ENCODE measurements at regions not wholly inside any gene's neighbourhood (a gene's known extent, or its start where the extent isn't known, plus 50 kb on each side); places are given as distances from the start of the nearest gene placed in this dataset.
A peak's percentile ranks its signal among the peaks of the same experiment; 100 is the strongest.

DNA sequence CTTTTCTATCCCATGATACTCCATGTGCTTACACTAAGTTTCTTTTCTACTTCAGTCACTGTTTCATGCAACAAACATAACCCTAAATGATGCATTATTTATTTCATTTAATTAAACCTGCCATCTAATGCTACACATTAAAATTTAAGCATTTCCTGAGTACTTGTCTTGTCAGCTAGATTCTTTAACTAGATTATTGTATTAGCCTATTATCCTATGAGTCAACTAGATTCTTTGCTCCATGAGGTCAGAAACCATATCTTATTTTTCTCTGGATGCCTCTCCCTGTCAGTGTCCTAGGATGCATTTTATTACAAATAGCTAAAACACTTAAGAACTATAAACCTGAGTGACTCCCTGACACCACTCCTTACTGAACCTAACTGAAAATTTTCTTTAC is 652.4 kb downstream of the SLC4A3 start:
- H3K23ac ChIP-seq (ENCODE audit: low read length) = no peak overlapping the region
- no peaks in the 10 kb centered on the region for H3K36me3 ChIP-seq (ENCODE audit: control insufficient read depth, insufficient read depth, low read length)
- H3K79me1 ChIP-seq (ENCODE audit: low read length) = no peaks in the 10 kb centered on the region
- no peaks in the 10 kb centered on the region for H3K27me3 ChIP-seq (ENCODE audit: insufficient read depth, low read length, poor library complexity)
- H3K56ac ChIP-seq (ENCODE audit: low read length) = no peak overlapping the region
- H2BK5ac ChIP-seq (ENCODE audit: low read length) = no peak overlapping the region
- H3K4me2 ChIP-seq (ENCODE audit: low read length) = no peak overlapping the region
- H3K79me2 ChIP-seq (ENCODE audit: control insufficient read depth, insufficient read depth, low read length) = no peaks in the 10 kb centered on the region
- no peak for DNase-seq
- H2AK5ac ChIP-seq (ENCODE audit: low read length) = no peak overlapping the region
- H3K4me3 ChIP-seq (ENCODE audit: low read length) = no peak overlapping the region
- H3K4me1 ChIP-seq (ENCODE audit: control insufficient read depth, low read depth, low read length) = no peaks in the 10 kb centered on the region
- no peak overlapping the region for H4K5ac ChIP-seq (ENCODE audit: low read length)
- no peak overlapping the region for H2BK15ac ChIP-seq (replicated peaks; ENCODE audit: low read depth)
- H3K9ac ChIP-seq (ENCODE audit: low read length) = no peak overlapping the region
- no peak overlapping the region for H2BK120ac ChIP-seq (ENCODE audit: low read depth, low read length)
- H3K18ac ChIP-seq (ENCODE audit: low read length) = no peak overlapping the region
- H4K8ac ChIP-seq (ENCODE audit: low read depth, low read length) = no peak overlapping the region
- no peak overlapping the region for H3K4ac ChIP-seq (ENCODE audit: low read depth, low read length)
- H3K27ac ChIP-seq (ENCODE audit: low read depth, low read length) = no peak overlapping the region

- H3K36me3 ChIP-seq (ENCODE audit: control insufficient read depth, insufficient read depth, low read length) = no peaks in the 10 kb centered on the region
- no peak overlapping the region for H3K9ac ChIP-seq (ENCODE audit: low read length)
- no peak overlapping the region for H4K5ac ChIP-seq (ENCODE audit: low read length)
- no peak overlapping the region for H3K27ac ChIP-seq (ENCODE audit: low read depth, low read length)
- no peak overlapping the region for H2BK5ac ChIP-seq (ENCODE audit: low read length)
- H2BK15ac ChIP-seq (replicated peaks; ENCODE audit: low read depth) = no peak overlapping the region
- no peak overlapping the region for H3K4ac ChIP-seq (ENCODE audit: low read depth, low read length)
- H3K4me1 ChIP-seq (ENCODE audit: control insufficient read depth, low read depth, low read length) = no peaks in the 10 kb centered on the region
- no peaks in the 10 kb centered on the region for H3K79me2 ChIP-seq (ENCODE audit: control insufficient read depth, insufficient read depth, low read length)
- no peak overlapping the region for H3K23ac ChIP-seq (ENCODE audit: low read length)
- no peak overlapping the region for H2AK5ac ChIP-seq (ENCODE audit: low read length)
- H3K27me3 ChIP-seq (ENCODE audit: insufficient read depth, low read length, poor library complexity) = no peaks in the 10 kb centered on the region
- no peaks in the 10 kb centered on the region for H3K79me1 ChIP-seq (ENCODE audit: low read length)
- H3K4me2 ChIP-seq (ENCODE audit: low read length) = no peak overlapping the region
- no peak overlapping the region for H3K18ac ChIP-seq (ENCODE audit: low read length)
- no peak overlapping the region for H2BK120ac ChIP-seq (ENCODE audit: low read depth, low read length)
- no peak overlapping the region for H3K4me3 ChIP-seq (ENCODE audit: low read length)
- DNase-seq = no peak
- no peak overlapping the region for H4K8ac ChIP-seq (ENCODE audit: low read depth, low read length)
- H3K56ac ChIP-seq (ENCODE audit: low read length) = no peak overlapping the region
- WGBS (ENCODE audit: extremely low coverage, insufficient coverage, low lambda C conversion rate) = no CpG with 5 or more reads among the region's 4 CpGs
Measured at GRCh38 chr2:220280736-220281135, 653.3 kb downstream of the SLC4A3 start.

- H3K56ac ChIP-seq (ENCODE audit: low read length) = no peak overlapping the region
- no peak overlapping the region for H3K4me2 ChIP-seq (ENCODE audit: low read length)
- H3K36me3 ChIP-seq (ENCODE audit: control insufficient read depth, insufficient read depth, low read length) = no peaks in the 10 kb centered on the region
- H2BK15ac ChIP-seq (replicated peaks; ENCODE audit: low read depth) = no peak overlapping the region
- no peak overlapping the region for H3K9ac ChIP-seq (ENCODE audit: low read length)
- no peaks in the 10 kb centered on the region for H3K27me3 ChIP-seq (ENCODE audit: insufficient read depth, low read length, poor library complexity)
- H2BK120ac ChIP-seq (ENCODE audit: low read depth, low read length) = no peak overlapping the region
- no peak overlapping the region for H2AK5ac ChIP-seq (ENCODE audit: low read length)
- no peak for DNase-seq
- no CpG with 5 or more reads among the region's 1 CpG for WGBS (ENCODE audit: extremely low coverage, insufficient coverage, low lambda C conversion rate)
- no peak overlapping the region for H3K27ac ChIP-seq (ENCODE audit: low read depth, low read length)
- H3K4me1 ChIP-seq (ENCODE audit: control insufficient read depth, low read depth, low read length) = no peaks in the 10 kb centered on the region
- H3K79me1 ChIP-seq (ENCODE audit: low read length) = no peaks in the 10 kb centered on the region
- H3K79me2 ChIP-seq (ENCODE audit: control insufficient read depth, insufficient read depth, low read length) = no peaks in the 10 kb centered on the region
- no peak overlapping the region for H4K5ac ChIP-seq (ENCODE audit: low read length)
- no peak overlapping the region for H3K23ac ChIP-seq (ENCODE audit: low read length)
- no peak overlapping the region for H2BK5ac ChIP-seq (ENCODE audit: low read length)
- no peak overlapping the region for H3K4me3 ChIP-seq (ENCODE audit: low read length)
- H4K8ac ChIP-seq (ENCODE audit: low read depth, low read length) = no peak overlapping the region
- H3K4ac ChIP-seq (ENCODE audit: low read depth, low read length) = no peak overlapping the region
- H3K18ac ChIP-seq (ENCODE audit: low read length) = no peak overlapping the region
Measured at GRCh38 chr2:220281771-220282170, 654.3 kb downstream of the SLC4A3 start.

DNA sequence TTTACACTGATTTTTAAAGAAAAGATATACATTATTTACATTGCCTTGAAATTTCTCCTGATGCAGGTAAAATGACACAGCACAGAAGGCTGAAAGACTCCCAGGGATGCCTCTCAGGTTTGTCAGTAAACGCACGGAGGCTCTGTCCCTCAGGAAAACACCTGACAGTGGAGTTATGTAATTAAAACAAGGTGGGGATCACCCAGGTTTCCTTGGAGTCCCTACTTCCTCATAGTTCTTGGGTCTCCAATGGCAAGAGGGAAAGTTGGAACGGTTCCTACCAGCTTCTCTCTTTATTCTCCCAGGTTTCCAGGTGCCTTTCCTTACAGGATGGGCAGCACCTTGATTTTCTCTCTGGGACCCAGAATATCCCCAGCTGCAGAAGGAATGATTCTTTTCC is 654.8 kb downstream of the SLC4A3 start:
- Histone ChIP-seq H2BK5ac (ENCODE audit: low read length) (no peak overlapping the region), H3K56ac (ENCODE audit: low read length) (no peak overlapping the region), H4K5ac (ENCODE audit: low read length) (no peak overlapping the region), H3K4me2 (ENCODE audit: low read length) (no peak overlapping the region), H3K23ac (ENCODE audit: low read length) (no peak overlapping the region), H3K4me3 (ENCODE audit: low read length) (no peak overlapping the region), H3K36me3 (ENCODE audit: control insufficient read depth, insufficient read depth, low read length) (no peaks in the 10 kb centered on the region), H3K79me1 (ENCODE audit: low read length) (no peaks in the 10 kb centered on the region), H3K4ac (ENCODE audit: low read depth, low read length) (no peak overlapping the region), H2AK5ac (ENCODE audit: low read length) (no peak overlapping the region), H3K27me3 (ENCODE audit: insufficient read depth, low read length, poor library complexity) (no peaks in the 10 kb centered on the region), H3K27ac (ENCODE audit: low read depth, low read length) (no peak overlapping the region), H3K79me2 (ENCODE audit: control insufficient read depth, insufficient read depth, low read length) (no peaks in the 10 kb centered on the region), H2BK120ac (ENCODE audit: low read depth, low read length) (no peak overlapping the region), H4K8ac (ENCODE audit: low read depth, low read length) (no peak overlapping the region), H3K4me1 (ENCODE audit: control insufficient read depth, low read depth, low read length) (no peaks in the 10 kb centered on the region), H2BK15ac (replicated peaks; ENCODE audit: low read depth) (no peak overlapping the region), H3K9ac (ENCODE audit: low read length) (no peak overlapping the region), H3K18ac (ENCODE audit: low read length) (no peak overlapping the region)
- no CpG with 5 or more reads among the region's 3 CpGs for WGBS (ENCODE audit: extremely low coverage, insufficient coverage, low lambda C conversion rate)
- no peak for DNase-seq

GRCh38 chr2:220293966-220294365 is 666.5 kb downstream of the SLC4A3 start:
- H3K18ac ChIP-seq (ENCODE audit: low read length) = no peak overlapping the region
- no peak overlapping the region for H3K4ac ChIP-seq (ENCODE audit: low read depth, low read length)
- H3K9ac ChIP-seq (ENCODE audit: low read length) = no peak overlapping the region
- no peak overlapping the region for H3K4me3 ChIP-seq (ENCODE audit: low read length)
- no CpG with 5 or more reads among the region's 1 CpG for WGBS (ENCODE audit: extremely low coverage, insufficient coverage, low lambda C conversion rate)
- H3K23ac ChIP-seq (ENCODE audit: low read length) = no peak overlapping the region
- H2BK5ac ChIP-seq (ENCODE audit: low read length) = no peak overlapping the region
- H4K5ac ChIP-seq (ENCODE audit: low read length) = no peak overlapping the region
- H2AK5ac ChIP-seq (ENCODE audit: low read length) = no peak overlapping the region
- H3K36me3 ChIP-seq (ENCODE audit: control insufficient read depth, insufficient read depth, low read length) = no peaks in the 10 kb centered on the region
- H3K4me2 ChIP-seq (ENCODE audit: low read length) = no peak overlapping the region
- no peaks in the 10 kb centered on the region for H3K79me2 ChIP-seq (ENCODE audit: control insufficient read depth, insufficient read depth, low read length)
- H2BK15ac ChIP-seq (replicated peaks; ENCODE audit: low read depth) = no peak overlapping the region
- H3K56ac ChIP-seq (ENCODE audit: low read length) = no peak overlapping the region
- H3K79me1 ChIP-seq (ENCODE audit: low read length) = no peaks in the 10 kb centered on the region
- DNase-seq = no peak
- H4K8ac ChIP-seq (ENCODE audit: low read depth, low read length) = no peak overlapping the region
- no peak overlapping the region for H3K27ac ChIP-seq (ENCODE audit: low read depth, low read length)
- no peaks in the 10 kb centered on the region for H3K27me3 ChIP-seq (ENCODE audit: insufficient read depth, low read length, poor library complexity)
- H2BK120ac ChIP-seq (ENCODE audit: low read depth, low read length) = no peak overlapping the region
- H3K4me1 ChIP-seq (ENCODE audit: control insufficient read depth, low read depth, low read length) = no peaks in the 10 kb centered on the region

GRCh38 chr2:220296174-220296573 is 668.7 kb downstream of the SLC4A3 start:
- no peak overlapping the region for H2BK5ac ChIP-seq (ENCODE audit: low read length)
- no CpG with 5 or more reads among the region's 2 CpGs for WGBS (ENCODE audit: extremely low coverage, insufficient coverage, low lambda C conversion rate)
- no peak overlapping the region for H3K18ac ChIP-seq (ENCODE audit: low read length)
- H3K56ac ChIP-seq (ENCODE audit: low read length) = no peak overlapping the region
- H3K4me1 ChIP-seq (ENCODE audit: control insufficient read depth, low read depth, low read length) = no peaks in the 10 kb centered on the region
- no peak overlapping the region for H4K5ac ChIP-seq (ENCODE audit: low read length)
- no peak overlapping the region for H4K8ac ChIP-seq (ENCODE audit: low read depth, low read length)
- no peak overlapping the region for H3K4me2 ChIP-seq (ENCODE audit: low read length)
- no peak overlapping the region for H3K4me3 ChIP-seq (ENCODE audit: low read length)
- H3K36me3 ChIP-seq (ENCODE audit: control insufficient read depth, insufficient read depth, low read length) = no peaks in the 10 kb centered on the region
- no peak overlapping the region for H3K9ac ChIP-seq (ENCODE audit: low read length)
- H3K27me3 ChIP-seq (ENCODE audit: insufficient read depth, low read length, poor library complexity) = no peaks in the 10 kb centered on the region
- H3K79me2 ChIP-seq (ENCODE audit: control insufficient read depth, insufficient read depth, low read length) = no peaks in the 10 kb centered on the region
- H2BK15ac ChIP-seq (replicated peaks; ENCODE audit: low read depth) = no peak overlapping the region
- H2AK5ac ChIP-seq (ENCODE audit: low read length) = no peak overlapping the region
- no peak overlapping the region for H2BK120ac ChIP-seq (ENCODE audit: low read depth, low read length)
- no peaks in the 10 kb centered on the region for H3K79me1 ChIP-seq (ENCODE audit: low read length)
- no peak overlapping the region for H3K27ac ChIP-seq (ENCODE audit: low read depth, low read length)
- no peak overlapping the region for H3K23ac ChIP-seq (ENCODE audit: low read length)
- H3K4ac ChIP-seq (ENCODE audit: low read depth, low read length) = no peak overlapping the region
- DNase-seq = peak; percentile 21

Measured in mesendoderm (in vitro differentiated cells).